HCT116 (cell line): ENCODE measurements at regions not wholly inside any gene's neighbourhood (a gene's known extent, or its start where the extent isn't known, plus 50 kb on each side); places are given as distances from the start of the nearest gene placed in this dataset.

ENCODE experiments used
- ATAC-seq: fragments of 200-7000 bp; cut with Tn5 transposase; 2 replicates; pipeline ENCODE4 v1.9.1; 2020; ENCODE audit warnings: mild to moderate bottlenecking, moderate library complexity
- BruUV-seq: library from RNA; stranded (reverse); fragments of 400-500 nt; replicated peaks from 2 replicates; lab custom pipeline; 2021; lab: Mats Ljungman, UMichigan
- CTCF ChIA-PET: fragments of 300-600 bp; sonication (Branson Sonifier 250); formaldehyde crosslinking; loops from one replicate; lab custom pipeline; 2021; ENCODE audit warnings: antibody characterized with exemption; lab: Charles Lee
- POLR2A ChIA-PET: fragments of 300-600, 350-600 bp; sonication (Branson Sonifier 250); formaldehyde crosslinking; loops from one replicate; lab custom pipeline; 2021; ENCODE audit warnings: antibody characterized with exemption; lab: Charles Lee
- RAD21 ChIA-PET, 2 experiments: fragments of 300-600 bp; sonication (Branson Sonifier 250); formaldehyde crosslinking; loops; one replicate each; lab custom pipeline; 2023; ENCODE audit warnings: low total read pairs in 2 of 2; ENCODE audit not compliant: uncharacterized antibody in 2 of 2, unreplicated experiment in 2 of 2, low non-redundant PET in 1 of 2; lab: Charles Lee
- DNase-seq: peaks from one replicate; pipeline ENCODE4 v3.0.0-alpha.2; 2010; ENCODE audit warnings: low read depth, low spot score
- H2AFZ ChIP-seq: fragments of 200-600 bp; shearing (Covaris generic), sonication (generic); 2 replicates; pipeline ENCODE4 v1.6.1; 2017; ENCODE audit warnings: low read depth, mixed run types, mixed read lengths, antibody characterized with exemption, low read length; ENCODE audit not compliant: poor library complexity, severe bottlenecking
- H3K27ac ChIP-seq: 2 replicates; pipeline ENCODE4 v1.5.1; 2012; ENCODE audit warnings: low read depth, low read length
- H3K27me3 ChIP-seq: fragments of 200-600 bp; sonication (generic); 2 replicates; pipeline ENCODE4 v1.6.1; 2016; ENCODE audit warnings: mixed run types, low read length, mixed read lengths; ENCODE audit not compliant: insufficient read depth
- H3K36me3 ChIP-seq, 2 experiments: fragments of 200-500 bp in 1 of 2; fragments of 200-600 bp in 1 of 2; sonication (Bioruptor generic) in 1 of 2; sonication (generic) in 1 of 2; 2 replicates each; pipeline versions ENCODE4 v1.5.1 to v1.6.1; 2014 to 2016; ENCODE audit warnings: low read length in 2 of 2, inconsistent platforms in 1 of 2, mixed read lengths in 1 of 2, mixed run types in 1 of 2; ENCODE audit not compliant: insufficient read depth in 2 of 2, control insufficient read depth in 1 of 2
- H3K4me1 ChIP-seq, 2 experiments: fragments of 200-600 bp in 1 of 2; sonication (generic) in 1 of 2; 2 replicates each; pipeline versions ENCODE4 v1.5.1 to v1.6.1; 2012 to 2017; ENCODE audit warnings: low read length in 2 of 2, inconsistent platforms in 1 of 2, mild to moderate bottlenecking in 1 of 2, mixed read lengths in 1 of 2, mixed run types in 1 of 2, moderate library complexity in 1 of 2; ENCODE audit not compliant: insufficient read depth in 2 of 2, control insufficient read depth in 1 of 2
- H3K4me2 ChIP-seq: fragments of 200-600 bp; sonication (generic); 2 replicates; pipeline ENCODE4 v1.6.1; 2017; ENCODE audit warnings: mixed run types, low read length, mixed read lengths
- H3K4me3 ChIP-seq, 2 experiments: fragments of 200-600 bp in 1 of 2; sonication (generic) in 1 of 2; replicated peaks in 1 of 2; 2 replicates each; pipeline ENCODE4 v1.5.1; 2011 to 2016; ENCODE audit warnings: low read length in 2 of 2, control low read depth in 1 of 2, low read depth in 1 of 2, mild to moderate bottlenecking in 1 of 2, mixed read lengths in 1 of 2, mixed run types in 1 of 2
- H3K79me2 ChIP-seq: fragments of 200-600 bp; sonication (generic); 2 replicates; pipeline ENCODE4 v1.6.1; 2017; ENCODE audit warnings: mild to moderate bottlenecking, mixed run types, low read length, moderate library complexity, mixed read lengths; ENCODE audit not compliant: insufficient read depth
- H3K9ac ChIP-seq: fragments of 200-600 bp; sonication (generic); 2 replicates; pipeline ENCODE4 v1.6.1; 2016; ENCODE audit warnings: low read length, mixed read lengths
- H3K9me2 ChIP-seq: fragments of 200-600 bp; sonication (generic), shearing (Covaris generic); 2 replicates; pipeline ENCODE4 v1.6.1; 2017; ENCODE audit warnings: mixed run types, mild to moderate bottlenecking, moderate library complexity; ENCODE audit not compliant: insufficient read depth
- H3K9me3 ChIP-seq, 2 experiments: fragments of 200-500 bp in 1 of 2; fragments of 200-600 bp in 1 of 2; sonication (Bioruptor generic) in 1 of 2; sonication (generic) in 1 of 2; 2 replicates each; pipeline ENCODE4 v1.6.1; 2014 to 2017; ENCODE audit warnings: low read length in 2 of 2, mixed read lengths in 2 of 2, inconsistent platforms in 1 of 2, low read depth in 1 of 2, mild to moderate bottlenecking in 1 of 2, mixed run types in 1 of 2, moderate library complexity in 1 of 2; ENCODE audit not compliant: control insufficient read depth in 1 of 2, insufficient read depth in 1 of 2
- H4K20me1 ChIP-seq: fragments of 200-600 bp; sonication (generic), shearing (Covaris generic); 2 replicates; pipeline ENCODE4 v1.6.1; 2017; ENCODE audit warnings: mixed run types, mild to moderate bottlenecking, moderate library complexity; ENCODE audit not compliant: insufficient read depth
- ATF3 ChIP-seq: IDR thresholded peaks from 2 replicates; pipeline ENCODE4 v1.6.1; 2012
- CBX3 ChIP-seq: IDR thresholded peaks from 2 replicates; pipeline ENCODE4 v1.6.1; 2012; ENCODE audit warnings: low read depth
- CEBPB ChIP-seq: IDR thresholded peaks from 2 replicates; pipeline ENCODE4 v1.6.1; 2012; ENCODE audit warnings: low read depth
- EGR1 ChIP-seq: IDR thresholded peaks from 2 replicates; pipeline ENCODE4 v1.6.1; 2012; ENCODE audit warnings: low read depth
- ELF1 ChIP-seq: IDR thresholded peaks from 2 replicates; pipeline ENCODE4 v1.6.1; 2012; ENCODE audit warnings: low read depth, borderline replicate concordance
- EZH2 ChIP-seq: fragments of 200-600 bp; sonication (generic); IDR thresholded peaks from 2 replicates; pipeline ENCODE4 v1.6.1; 2017; ENCODE audit warnings: antibody characterized with exemption, mixed run types
- JUND ChIP-seq: IDR thresholded peaks from 2 replicates; pipeline ENCODE4 v1.6.1; 2012
- POLR2AphosphoS5 ChIP-seq: IDR thresholded peaks from 2 replicates; pipeline ENCODE4 v1.6.1; 2011; ENCODE audit warnings: mild to moderate bottlenecking, low read depth, low read length, moderate library complexity
- SIN3A ChIP-seq: IDR thresholded peaks from 2 replicates; pipeline ENCODE4 v1.6.1; 2012; ENCODE audit warnings: low read depth
- SP1 ChIP-seq: IDR thresholded peaks from 2 replicates; pipeline ENCODE4 v1.6.1; 2012; ENCODE audit warnings: low read depth
- TCF7L2 ChIP-seq: IDR thresholded peaks from 2 replicates; pipeline ENCODE4 v1.7.0; 2011; ENCODE audit warnings: borderline replicate concordance, inconsistent platforms; ENCODE audit not compliant: insufficient read depth, insufficient read length; ENCODE audit errors: extremely low read depth
- YY1 ChIP-seq: IDR thresholded peaks from 2 replicates; pipeline ENCODE4 v1.6.1; 2011; ENCODE audit warnings: low read length, low read depth, moderate library complexity, mild to moderate bottlenecking; ENCODE audit not compliant: insufficient replicate concordance; ENCODE audit errors: extremely low read depth
- ZFX ChIP-seq: fragments of 450-650 bp; IDR thresholded peaks from 2 replicates; pipeline ENCODE4 v1.6.1; 2017
- ZNF274 ChIP-seq: fragments of 200-500 bp; sonication (Bioruptor generic); IDR thresholded peaks from 2 replicates; pipeline ENCODE4 v1.6.1; 2014; ENCODE audit warnings: mild to moderate bottlenecking, low read depth, low read length, inconsistent platforms
- intact Hi-C: fragments of 100-400 bp; cut with micrococcal nuclease; formaldehyde crosslinking; loops from 2 replicates; pipeline ENCODE4 v1.10.0; 2022

GRCh38 chr6:92159046-92159445 lies 1260.3 kb downstream of the EPHA7 start:
- H2AFZ ChIP-seq: no peak overlapping the region
- TF ChIP-seq CBX3: no peak
- no peaks in the 10 kb centered on the region for H3K4me1 ChIP-seq
- no peaks in the 10 kb centered on the region for H3K79me2 ChIP-seq
- no peaks in the 10 kb centered on the region for H3K9me2 ChIP-seq
- no peak overlapping the region for H3K4me2 ChIP-seq
- CTCF ChIA-PET: no interaction called here
- no peak overlapping the region for H3K4me3 ChIP-seq
- POLR2A ChIA-PET: no interaction called here
- RAD21 ChIA-PET: no interaction called here
- H3K27ac ChIP-seq: no peak overlapping the region
- intact Hi-C loops: no loop called here
- H3K9ac ChIP-seq: no peak overlapping the region
- peaks cover 0 to 11% of the 10 kb centered on the region in 2 experiments; a peak in 2 of 4 replicates for H3K9me3 ChIP-seq
- DNase-seq (no peak), ATAC-seq (no peak)
- no peaks in the 10 kb centered on the region for H3K27me3 ChIP-seq
- no peaks in the 10 kb centered on the region for H3K36me3 ChIP-seq
- no TSS peak for BruUV-seq
- no peaks in the 10 kb centered on the region for H4K20me1 ChIP-seq

GRCh38 chr6:92150553-92150952 lies 1268.8 kb downstream of the EPHA7 start:
- ATAC-seq: no peak
- ChIA-PET POLR2A (no interaction called here), CTCF (no interaction called here), RAD21 (no interaction called here)
- H3K4me3 ChIP-seq: no peak overlapping the region
- H3K4me1 ChIP-seq: no peaks in the 10 kb centered on the region
- no TSS peak for BruUV-seq
- no peak overlapping the region for H3K9ac ChIP-seq
- no peaks in the 10 kb centered on the region for H3K79me2 ChIP-seq
- H4K20me1 ChIP-seq: no peaks in the 10 kb centered on the region
- no peak overlapping the region for H3K4me2 ChIP-seq
- no peak overlapping the region for H3K27ac ChIP-seq
- H3K9me3 ChIP-seq: peaks cover 0 to 19% of the 10 kb centered on the region in 2 experiments; a peak in 3 of 4 replicates
- no peak for DNase-seq
- TF ChIP-seq JUND (no peak), SP1 (no peak), ZFX (no peak), EZH2 (no peak), ATF3 (no peak), CEBPB (no peak), SIN3A (no peak), TCF7L2 (no peak), CBX3 (no peak), YY1 (no peak), ZNF274 (no peak), POLR2AphosphoS5 (no peak), ELF1 (no peak), EGR1 (no peak)
- TF ChIP-seq, all 23 proteins: peak for 0
- H3K36me3 ChIP-seq: no peaks in the 10 kb centered on the region
- intact Hi-C loops: no loop called here
- H2AFZ ChIP-seq: no peak overlapping the region
- H3K9me2 ChIP-seq: no peaks in the 10 kb centered on the region
- H3K27me3 ChIP-seq: no peaks in the 10 kb centered on the region
